AG10803 (cell line): ENCODE measurements at regions not wholly inside any gene's neighbourhood (a gene's known extent, or its start where the extent isn't known, plus 50 kb on each side); places are given as distances from the start of the nearest gene placed in this dataset.

Source experiments
- DNase-seq: peaks from one replicate; pipeline ENCODE4 v3.0.0; 2010; ENCODE audit warnings: low read depth
- H3K4me3 ChIP-seq: 2 replicates; pipeline ENCODE4 v1.5.1; 2011; ENCODE audit warnings: mild to moderate bottlenecking, low read length, control low read depth
- CTCF ChIP-seq: conservative IDR thresholded peaks from 2 replicates; pipeline ENCODE4 v1.5.1; 2011; ENCODE audit warnings: mild to moderate bottlenecking, low read length, control low read depth, inconsistent platforms

- DNase-seq = no peak
Observed at GRCh38 chr6:163726037-163726695, 311.6 kb downstream of the QKI start.

GRCh38 chr6:163725008-163725941, 310.8 kb downstream of the QKI start:
- DNase-seq = no peak
- TF ChIP-seq CTCF = no peak
- H3K4me3 ChIP-seq = no peak overlapping the region

More at GRCh38 chr6:163726037-163726695, 311.6 kb downstream of the QKI start:
- H3K4me3 ChIP-seq = no peak overlapping the region
- no peak for TF ChIP-seq CTCF

GRCh38 chr6:163724196-163724595, 309.7 kb downstream of the QKI start:
- DNase-seq = no peak
- H3K4me3 ChIP-seq = no peak overlapping the region
- no peak for TF ChIP-seq CTCF

- no peak for DNase-seq
- no peak overlapping the region for H3K4me3 ChIP-seq
- TF ChIP-seq CTCF = no peak
Observed at GRCh38 chr6:163723759-163724158, 309.2 kb downstream of the QKI start.

- no peak for DNase-seq
- no peak for TF ChIP-seq CTCF
- no peak overlapping the region for H3K4me3 ChIP-seq
Observed at GRCh38 chr6:163721922-163722692, 307.6 kb downstream of the QKI start.

GRCh38 chr6:163721435-163721834, 306.9 kb downstream of the QKI start:
- no peak for TF ChIP-seq CTCF
- no peak overlapping the region for H3K4me3 ChIP-seq
- DNase-seq = no peak
